ENCODE measurements at regions not wholly inside any gene's neighbourhood (a gene's known extent, or its start where the extent isn't known, plus 50 kb on each side); places are given as distances from the start of the nearest gene placed in this dataset.
A peak's percentile ranks its signal among the peaks of the same experiment; 100 is the strongest.

- Histone ChIP-seq H3K4me3 (ENCODE audit: low read depth, low read length, poor library complexity, severe bottlenecking) (no peak overlapping the region), H4K20me1 (ENCODE audit: insufficient read depth, low read length) (no peaks in the 10 kb centered on the region), H3K4me2 (ENCODE audit: low read length) (peak overlapping the region; percentile 6; the same call in 1 of the 2 replicates), H3K36me3 (ENCODE audit: insufficient read depth, low read length) (no peaks in the 10 kb centered on the region), H3K79me2 (ENCODE audit: insufficient read depth, low read depth, low read length) (no peaks in the 10 kb centered on the region), H2AFZ (ENCODE audit: low read length) (no peak overlapping the region), H3K9me2 (ENCODE audit: insufficient read depth, low read length) (no peaks in the 10 kb centered on the region), H3K9me3 (ENCODE audit: low read length) (no peaks in the 10 kb centered on the region), H3K27ac (ENCODE audit: low read depth, low read length, poor library complexity, severe bottlenecking) (no peak overlapping the region), H3K4me1 (ENCODE audit: insufficient read depth, low read length, poor library complexity, severe bottlenecking) (peaks cover 5% of the 10 kb centered on the region)
- peak; percentile 4 for DNase-seq (ENCODE audit: low spot score)
- ChIA-PET CTCF (ENCODE audit: unreplicated experiment) (no interaction called here), POLR2A (no interaction called here)
- intact Hi-C loops (cut with micrococcal nuclease; ENCODE audit: unreplicated experiment) = no loop called here
- BruUV-seq (replicated peaks) = no TSS peak
- TF ChIP-seq EZH2phosphoT487 (IDR thresholded peaks at IDR 0.05; ENCODE audit: borderline replicate concordance, low read depth, low read length) (no peak), CTCF (conservative IDR thresholded peaks at IDR 0.05; ENCODE audit: low read length) (no peak)
Measured at GRCh38 chr6:16078064-16078463, 50.8 kb upstream of the MYLIP start.

- intact Hi-C loops (cut with micrococcal nuclease; ENCODE audit: unreplicated experiment) = no loop called here
- no TSS peak for BruUV-seq (replicated peaks)
- H3K9me2 ChIP-seq (ENCODE audit: insufficient read depth, low read length) = no peaks in the 10 kb centered on the region
- ChIA-PET POLR2A (no interaction called here), CTCF (ENCODE audit: unreplicated experiment) (no interaction called here)
- no peak overlapping the region for H2AFZ ChIP-seq (ENCODE audit: low read length)
- no peak for DNase-seq (ENCODE audit: low spot score)
- no peaks in the 10 kb centered on the region for H4K20me1 ChIP-seq (ENCODE audit: insufficient read depth, low read length)
- no peaks in the 10 kb centered on the region for H3K4me1 ChIP-seq (ENCODE audit: insufficient read depth, low read length, poor library complexity, severe bottlenecking)
- no peaks in the 10 kb centered on the region for H3K9me3 ChIP-seq (ENCODE audit: low read length)
- H3K79me2 ChIP-seq (ENCODE audit: insufficient read depth, low read depth, low read length) = no peaks in the 10 kb centered on the region
- H3K27ac ChIP-seq (ENCODE audit: low read depth, low read length, poor library complexity, severe bottlenecking) = no peak overlapping the region
- H3K36me3 ChIP-seq (ENCODE audit: insufficient read depth, low read length) = no peaks in the 10 kb centered on the region
- H3K4me2 ChIP-seq (ENCODE audit: low read length) = no peak overlapping the region
- no peak overlapping the region for H3K4me3 ChIP-seq (ENCODE audit: low read depth, low read length, poor library complexity, severe bottlenecking)
- TF ChIP-seq EZH2phosphoT487 (IDR thresholded peaks at IDR 0.05; ENCODE audit: borderline replicate concordance, low read depth, low read length) (no peak), CTCF (conservative IDR thresholded peaks at IDR 0.05; ENCODE audit: low read length) (no peak)
Measured at GRCh38 chr6:16069671-16070070, 59.2 kb upstream of the MYLIP start.

- H3K79me2 ChIP-seq (ENCODE audit: insufficient read depth, low read depth, low read length) = no peaks in the 10 kb centered on the region
- no TSS peak for BruUV-seq (replicated peaks)
- CTCF ChIA-PET (ENCODE audit: unreplicated experiment) = no interaction called here
Measured at GRCh38 chr6:16069222-16069621, 59.7 kb upstream of the MYLIP start.

More at GRCh38 chr6:16069222-16069621, 59.7 kb upstream of the MYLIP start:
- POLR2A ChIA-PET = no interaction called here
- Histone ChIP-seq H3K36me3 (ENCODE audit: insufficient read depth, low read length) (no peaks in the 10 kb centered on the region), H3K4me3 (ENCODE audit: low read depth, low read length, poor library complexity, severe bottlenecking) (no peak overlapping the region), H2AFZ (ENCODE audit: low read length) (no peak overlapping the region), H3K4me2 (ENCODE audit: low read length) (no peak overlapping the region), H4K20me1 (ENCODE audit: insufficient read depth, low read length) (no peaks in the 10 kb centered on the region), H3K9me3 (ENCODE audit: low read length) (no peaks in the 10 kb centered on the region), H3K27ac (ENCODE audit: low read depth, low read length, poor library complexity, severe bottlenecking) (no peak overlapping the region), H3K4me1 (ENCODE audit: insufficient read depth, low read length, poor library complexity, severe bottlenecking) (no peaks in the 10 kb centered on the region), H3K9me2 (ENCODE audit: insufficient read depth, low read length) (no peaks in the 10 kb centered on the region)
- DNase-seq (ENCODE audit: low spot score) = no peak
- intact Hi-C loops (cut with micrococcal nuclease; ENCODE audit: unreplicated experiment) = no loop called here
- TF ChIP-seq EZH2phosphoT487 (IDR thresholded peaks at IDR 0.05; ENCODE audit: borderline replicate concordance, low read depth, low read length) (no peak), CTCF (conservative IDR thresholded peaks at IDR 0.05; ENCODE audit: low read length) (no peak)

Measured in OCI-LY7 (cell line).